ENCODE measurements at regions not wholly inside any gene's neighbourhood (a gene's known extent, or its start where the extent isn't known, plus 50 kb on each side); places are given as distances from the start of the nearest gene placed in this dataset.

DNA sequence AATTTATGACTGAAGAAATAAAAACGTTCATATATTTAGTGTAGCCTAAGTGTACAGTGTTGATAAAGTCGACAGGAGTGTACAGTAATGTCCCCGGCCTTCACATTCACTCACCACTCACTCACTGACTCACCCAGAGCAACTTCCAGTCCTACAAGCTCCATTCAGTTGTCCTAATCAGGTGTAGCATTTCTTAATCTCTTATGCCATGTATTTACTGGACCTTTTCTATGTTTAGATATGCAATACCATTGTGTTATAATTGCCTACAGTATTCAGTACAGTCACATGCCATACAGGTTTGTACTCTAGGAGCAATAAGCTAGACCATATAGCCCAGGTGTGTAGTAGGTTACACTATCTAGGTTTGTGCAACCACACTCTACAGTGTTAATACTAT is 610.2 kb upstream of the NOX3 start:
- in situ Hi-C loops (cut with HindIII; ENCODE audit: low pct_ligation_motif_present, low sequenced_read_pairs), result no loop called here
- H3K27me3 ChIP-seq (replicated peaks), result no peaks in the 10 kb centered on the region
- H3K27ac ChIP-seq, result no peak overlapping the region
- no peak for DNase-seq
- TF ChIP-seq, protein P1, sequence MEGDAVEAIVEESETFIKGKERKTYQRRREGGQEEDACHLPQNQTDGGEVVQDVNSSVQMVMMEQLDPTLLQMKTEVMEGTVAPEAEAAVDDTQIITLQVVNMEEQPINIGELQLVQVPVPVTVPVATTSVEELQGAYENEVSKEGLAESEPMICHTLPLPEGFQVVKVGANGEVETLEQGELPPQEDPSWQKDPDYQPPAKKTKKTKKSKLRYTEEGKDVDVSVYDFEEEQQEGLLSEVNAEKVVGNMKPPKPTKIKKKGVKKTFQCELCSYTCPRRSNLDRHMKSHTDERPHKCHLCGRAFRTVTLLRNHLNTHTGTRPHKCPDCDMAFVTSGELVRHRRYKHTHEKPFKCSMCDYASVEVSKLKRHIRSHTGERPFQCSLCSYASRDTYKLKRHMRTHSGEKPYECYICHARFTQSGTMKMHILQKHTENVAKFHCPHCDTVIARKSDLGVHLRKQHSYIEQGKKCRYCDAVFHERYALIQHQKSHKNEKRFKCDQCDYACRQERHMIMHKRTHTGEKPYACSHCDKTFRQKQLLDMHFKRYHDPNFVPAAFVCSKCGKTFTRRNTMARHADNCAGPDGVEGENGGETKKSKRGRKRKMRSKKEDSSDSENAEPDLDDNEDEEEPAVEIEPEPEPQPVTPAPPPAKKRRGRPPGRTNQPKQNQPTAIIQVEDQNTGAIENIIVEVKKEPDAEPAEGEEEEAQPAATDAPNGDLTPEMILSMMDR (IDR thresholded peaks at IDR 0.05; ENCODE audit: low read depth, low read length, missing control alignments), result no peak
- no peaks in the 10 kb centered on the region for H3K36me3 ChIP-seq (replicated peaks)
- H3K4me3 ChIP-seq (ENCODE audit: low read depth, low read length), result no peak overlapping the region

DNA sequence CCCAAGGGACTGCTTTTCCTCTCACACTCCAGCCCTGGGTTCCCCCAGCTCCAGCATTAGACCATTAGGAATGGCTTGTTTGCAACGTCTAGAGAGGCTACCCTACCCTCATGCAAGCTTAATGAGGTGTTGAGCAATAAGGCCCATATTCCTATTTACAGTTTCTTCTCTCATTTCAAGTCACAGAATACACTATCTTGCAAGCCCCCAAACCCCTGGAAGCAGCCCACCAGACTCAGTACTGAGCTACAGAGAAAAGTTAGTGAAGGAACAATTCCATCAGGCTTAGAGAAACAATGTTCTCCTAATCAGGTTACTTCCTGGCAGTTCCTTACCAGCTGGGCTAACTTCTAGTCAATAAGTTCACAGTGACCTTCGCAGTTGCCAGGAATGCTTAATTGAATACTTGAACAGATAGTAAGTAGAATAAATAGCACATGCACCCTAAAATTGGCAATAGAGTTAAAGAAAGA is 606.5 kb upstream of the NOX3 start:
- no peak overlapping the region for H3K27ac ChIP-seq
- no peak overlapping the region for H3K4me3 ChIP-seq (ENCODE audit: low read depth, low read length)
- no peaks in the 10 kb centered on the region for H3K27me3 ChIP-seq (replicated peaks)
- TF ChIP-seq, protein P1 (IDR thresholded peaks at IDR 0.05; ENCODE audit: low read depth, low read length, missing control alignments), result no peak
- in situ Hi-C loops (cut with HindIII; ENCODE audit: low pct_ligation_motif_present, low sequenced_read_pairs), result no loop called here
- H3K36me3 ChIP-seq (replicated peaks), result no peaks in the 10 kb centered on the region
- no peak for DNase-seq

DNA sequence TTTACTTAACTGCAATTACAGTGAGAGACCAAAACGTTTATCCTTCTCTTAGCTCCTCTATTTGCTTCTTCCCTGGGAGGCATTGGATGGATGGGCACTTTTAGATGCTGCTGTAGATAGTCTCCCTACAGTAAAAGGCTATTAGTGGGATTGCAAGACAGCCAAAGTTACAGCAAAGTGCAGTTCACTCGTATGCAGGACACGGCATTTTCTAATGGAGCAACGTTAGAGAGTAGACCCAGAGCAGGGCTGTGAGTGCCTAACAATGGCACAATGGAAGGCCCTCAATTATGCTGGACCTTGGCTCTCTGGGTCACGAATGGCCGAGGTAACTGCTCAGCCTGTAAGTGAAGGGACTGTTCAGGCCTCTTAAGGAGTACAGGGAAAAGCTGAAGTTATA is 605.8 kb upstream of the NOX3 start:
- TF ChIP-seq, protein P1 (IDR thresholded peaks at IDR 0.05; ENCODE audit: low read depth, low read length, missing control alignments), result no peak
- Histone ChIP-seq H3K27me3 (replicated peaks) (no peaks in the 10 kb centered on the region), H3K36me3 (replicated peaks) (no peaks in the 10 kb centered on the region), H3K27ac (no peak overlapping the region), H3K4me3 (ENCODE audit: low read depth, low read length) (no peak overlapping the region)
- DNase-seq, result no peak
- in situ Hi-C loops (cut with HindIII; ENCODE audit: low pct_ligation_motif_present, low sequenced_read_pairs), result no loop called here

DNA sequence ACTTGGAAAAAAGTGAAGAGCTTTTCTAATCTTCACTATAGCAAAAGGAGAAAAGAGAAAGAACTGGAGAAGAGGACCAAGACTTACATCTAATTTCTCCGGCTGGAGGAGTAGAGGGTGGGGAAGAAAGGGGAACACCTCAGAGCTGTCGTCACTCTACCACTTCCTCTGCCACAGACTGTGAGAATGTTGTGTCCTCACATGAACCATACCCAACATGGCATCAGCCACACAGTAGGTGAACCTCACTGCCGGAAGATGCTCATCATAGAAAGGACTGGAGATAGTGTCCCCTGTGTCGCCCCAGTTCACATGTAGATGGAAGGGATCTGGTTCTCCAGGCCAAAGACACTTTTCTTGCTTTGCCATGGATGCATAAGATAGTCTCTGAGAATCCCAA is 604.4 kb upstream of the NOX3 start:
- Histone ChIP-seq H3K36me3 (replicated peaks) (no peaks in the 10 kb centered on the region), H3K4me3 (ENCODE audit: low read depth, low read length) (no peak overlapping the region), H3K27me3 (replicated peaks) (no peaks in the 10 kb centered on the region), H3K27ac (no peak overlapping the region)
- TF ChIP-seq, protein P1 (IDR thresholded peaks at IDR 0.05; ENCODE audit: low read depth, low read length, missing control alignments), result no peak
- in situ Hi-C loops (cut with HindIII; ENCODE audit: low pct_ligation_motif_present, low sequenced_read_pairs), result no loop called here
- no peak for DNase-seq

DNA sequence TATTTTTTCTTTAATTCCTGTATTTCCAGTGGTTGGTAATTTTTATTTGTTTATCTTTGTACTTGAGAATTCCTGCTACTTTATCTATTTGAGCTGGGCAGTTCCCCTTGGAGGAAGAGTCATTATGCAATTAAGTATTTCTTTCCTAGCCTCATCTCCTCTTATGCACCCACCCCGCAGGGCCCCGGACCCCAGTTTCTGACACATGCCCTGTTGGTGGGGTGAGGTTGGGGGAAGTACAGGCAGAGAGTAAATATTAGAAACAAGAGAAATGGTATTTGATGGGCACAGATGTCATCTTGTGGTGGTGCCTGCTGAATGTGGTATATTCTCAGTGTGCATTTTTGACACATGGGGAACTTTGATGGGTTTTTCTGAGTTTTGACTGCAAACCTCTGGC is 602.7 kb upstream of the NOX3 start:
- no peak overlapping the region for H3K4me3 ChIP-seq (ENCODE audit: low read depth, low read length)
- H3K36me3 ChIP-seq (replicated peaks), result no peaks in the 10 kb centered on the region
- in situ Hi-C loops (cut with HindIII; ENCODE audit: low pct_ligation_motif_present, low sequenced_read_pairs), result no loop called here
- no peak for DNase-seq
- H3K27ac ChIP-seq, result no peak overlapping the region
- no peaks in the 10 kb centered on the region for H3K27me3 ChIP-seq (replicated peaks)
- TF ChIP-seq, protein P1 (IDR thresholded peaks at IDR 0.05; ENCODE audit: low read depth, low read length, missing control alignments), result no peak

DNA sequence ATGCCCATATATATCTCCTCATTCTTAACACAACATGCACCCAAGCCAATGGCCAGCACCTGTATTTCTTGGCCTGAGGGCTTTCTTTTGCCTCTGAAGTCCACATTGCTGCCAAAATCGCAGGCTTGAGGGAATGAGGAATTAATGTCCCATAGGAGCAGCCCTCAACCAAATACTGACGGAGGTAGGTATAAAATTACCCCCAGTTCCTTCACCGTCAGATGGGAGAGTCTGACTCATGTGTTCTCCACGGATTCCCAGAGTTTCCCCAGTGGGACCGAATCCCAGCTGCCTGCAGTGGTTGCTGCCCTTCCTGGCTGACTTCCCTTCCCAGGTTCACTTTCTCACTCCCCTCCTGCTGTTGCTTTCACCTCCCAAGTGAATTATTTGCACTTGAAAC is 602.2 kb upstream of the NOX3 start:
- H3K27ac ChIP-seq, result no peak overlapping the region
- H3K27me3 ChIP-seq (replicated peaks), result no peaks in the 10 kb centered on the region
- in situ Hi-C loops (cut with HindIII; ENCODE audit: low pct_ligation_motif_present, low sequenced_read_pairs), result no loop called here
- TF ChIP-seq, protein P1 (IDR thresholded peaks at IDR 0.05; ENCODE audit: low read depth, low read length, missing control alignments), result no peak
- no peaks in the 10 kb centered on the region for H3K36me3 ChIP-seq (replicated peaks)
- DNase-seq, result no peak
- H3K4me3 ChIP-seq (ENCODE audit: low read depth, low read length), result no peak overlapping the region
